Ovary (tissue), 7 donors: ENCODE measurements at regions not wholly inside any gene's neighbourhood (a gene's known extent, or its start where the extent isn't known, plus 50 kb on each side); places are given as distances from the start of the nearest gene placed in this dataset.

ENCODE experiments used
- DNase-seq, 5 donors: peaks; one replicate each; pipeline ENCODE4 v3.0.0-alpha.2; 2019 to 2020
- H3K27ac ChIP-seq, 2 donors: fragments of 200-600 bp; one replicate each; pipeline versions ENCODE4 v1.5.1 to v1.8.0; 2019 to 2022
- H3K27me3 ChIP-seq: fragments of 200-600 bp; one replicate; pipeline ENCODE4 v1.8.0; 2022
- H3K36me3 ChIP-seq: fragments of 200-600 bp; sonication (generic); one replicate; pipeline ENCODE4 v1.5.1; 2019
- H3K4me1 ChIP-seq: one replicate; pipeline ENCODE4 v1.8.1; 2013; ENCODE audit warnings: mild to moderate bottlenecking, moderate library complexity; ENCODE audit not compliant: insufficient read depth
- H3K4me3 ChIP-seq: fragments of 200-600 bp; sonication (generic); one replicate; pipeline ENCODE4 v1.5.1; 2017
- H3K9me3 ChIP-seq, 2 donors: fragments of 200-600 bp in 1 of 2; sonication (generic) in 1 of 2; one replicate each; pipeline versions ENCODE4 v1.5.1 to v1.8.1; 2013 to 2019; ENCODE audit warnings: mild to moderate bottlenecking in 1 of 2, moderate library complexity in 1 of 2
- EP300 ChIP-seq: sonication (generic); formaldehyde crosslinking; IDR thresholded peaks from one replicate; pipeline ENCODE4 v1.6.1; 2017; ENCODE audit warnings: antibody characterized with exemption
- POLR2A ChIP-seq: fragments of 450-650 bp; IDR thresholded peaks from one replicate; pipeline ENCODE4 v1.6.1; 2017; ENCODE audit warnings: antibody characterized with exemption, mild to moderate bottlenecking, moderate library complexity
- WGBS, 3 donors: extraction: QIAGEN DNeasy Blood & Tissue Kit in 1 of 3; methylation state at CpG; one replicate each; pipeline versions ENCODE4 v1.1.5 to v1.1.7; 2013 to 2017; 5-methylcytosine and 5-hydroxymethylcytosine counted together
- intact Hi-C, 4 donors: fragments of 100-400 bp; cut with DNase I; formaldehyde crosslinking; loops; one replicate each; pipeline versions ENCODE4 v1.11.0 to v1.15.1; 2022 to 2023
- TF ChIP-seq, protein P1 (sequence below), 3 donors: fragments of 450-650 bp in 2 of 3; fragments of 200-600 bp in 1 of 3; IDR thresholded peaks; one replicate each; pipeline versions ENCODE4 v1.5.1 to v1.8.0; 2016 to 2022; ENCODE audit warnings: antibody characterized with exemption in 3 of 3, mild to moderate bottlenecking in 1 of 3
- donor health status: DM: no; HTN: no; CAD: no; lungs with moderate emphysema.
- donor health status: DM: no; HTN: no; CAD: no.
- donor health status: Bipolar disorder and iron deficiency.
- donor health status: DM: no; HTN: no; CAD: no.
- donor health status: DM: yes; HTN: yes; CAD: no.

DNA sequence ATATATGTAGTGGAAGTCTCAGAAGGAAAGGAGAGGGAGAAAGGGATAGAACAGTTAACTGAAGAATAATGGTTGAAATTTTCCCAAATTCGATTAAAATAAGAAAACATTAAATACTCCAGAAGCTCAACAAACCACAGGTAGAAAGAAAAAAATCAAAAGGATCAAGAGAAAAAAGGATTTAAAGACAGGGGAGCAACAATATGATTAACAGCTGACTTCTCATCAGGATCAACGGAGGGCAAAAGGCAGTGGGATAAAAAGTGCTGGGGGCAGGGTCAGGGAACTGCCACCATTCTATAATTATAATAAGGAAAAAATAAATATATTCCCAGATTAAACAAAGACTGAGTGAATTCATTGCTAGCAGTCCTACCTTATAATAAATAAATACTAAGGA is 55.3 kb downstream of the CDKN2C start:
- DNase-seq = no peak
- Histone ChIP-seq H3K27ac (no peak overlapping the region), H3K36me3 (no peaks in the 10 kb centered on the region), H3K4me1 (no peaks in the 10 kb centered on the region), H3K27me3 (no peaks in the 10 kb centered on the region), H3K4me3 (no peak overlapping the region), H3K9me3 (no peaks in the 10 kb centered on the region)
- WGBS, 3 donors = 65 to 72% (median 66%) methylated on average over 2 of the region's 2 CpGs
- intact Hi-C loops = no loop called here
- TF ChIP-seq EP300 = no peak
- TF ChIP-seq, protein P1, sequence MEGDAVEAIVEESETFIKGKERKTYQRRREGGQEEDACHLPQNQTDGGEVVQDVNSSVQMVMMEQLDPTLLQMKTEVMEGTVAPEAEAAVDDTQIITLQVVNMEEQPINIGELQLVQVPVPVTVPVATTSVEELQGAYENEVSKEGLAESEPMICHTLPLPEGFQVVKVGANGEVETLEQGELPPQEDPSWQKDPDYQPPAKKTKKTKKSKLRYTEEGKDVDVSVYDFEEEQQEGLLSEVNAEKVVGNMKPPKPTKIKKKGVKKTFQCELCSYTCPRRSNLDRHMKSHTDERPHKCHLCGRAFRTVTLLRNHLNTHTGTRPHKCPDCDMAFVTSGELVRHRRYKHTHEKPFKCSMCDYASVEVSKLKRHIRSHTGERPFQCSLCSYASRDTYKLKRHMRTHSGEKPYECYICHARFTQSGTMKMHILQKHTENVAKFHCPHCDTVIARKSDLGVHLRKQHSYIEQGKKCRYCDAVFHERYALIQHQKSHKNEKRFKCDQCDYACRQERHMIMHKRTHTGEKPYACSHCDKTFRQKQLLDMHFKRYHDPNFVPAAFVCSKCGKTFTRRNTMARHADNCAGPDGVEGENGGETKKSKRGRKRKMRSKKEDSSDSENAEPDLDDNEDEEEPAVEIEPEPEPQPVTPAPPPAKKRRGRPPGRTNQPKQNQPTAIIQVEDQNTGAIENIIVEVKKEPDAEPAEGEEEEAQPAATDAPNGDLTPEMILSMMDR (IDR thresholded peaks at IDR 0.05) = no peak
- no peak for TF ChIP-seq POLR2A

- Histone ChIP-seq H3K27me3 (no peaks in the 10 kb centered on the region), H3K4me3 (no peak overlapping the region), H3K9me3 (no peaks in the 10 kb centered on the region), H3K36me3 (no peaks in the 10 kb centered on the region), H3K27ac (no peak overlapping the region), H3K4me1 (no peaks in the 10 kb centered on the region)
- TF ChIP-seq EP300 (no peak), POLR2A (no peak)
- TF ChIP-seq, protein P1 (IDR thresholded peaks at IDR 0.05) = no peak
- intact Hi-C loops = no loop called here
- WGBS, 3 donors = 94 to 97% (median 95%) methylated on average over 8 of the region's 8 CpGs
- DNase-seq = no peak
These were observed 62.9 kb downstream of the CDKN2C start for GRCh38 chr1:51032936-51033335.

- TF ChIP-seq POLR2A = no peak
- TF ChIP-seq, protein P1 (IDR thresholded peaks at IDR 0.05) = no peak
These were observed 57.8 kb upstream of the C1orf185 start for GRCh38 chr1:51044199-51044598.

DNA sequence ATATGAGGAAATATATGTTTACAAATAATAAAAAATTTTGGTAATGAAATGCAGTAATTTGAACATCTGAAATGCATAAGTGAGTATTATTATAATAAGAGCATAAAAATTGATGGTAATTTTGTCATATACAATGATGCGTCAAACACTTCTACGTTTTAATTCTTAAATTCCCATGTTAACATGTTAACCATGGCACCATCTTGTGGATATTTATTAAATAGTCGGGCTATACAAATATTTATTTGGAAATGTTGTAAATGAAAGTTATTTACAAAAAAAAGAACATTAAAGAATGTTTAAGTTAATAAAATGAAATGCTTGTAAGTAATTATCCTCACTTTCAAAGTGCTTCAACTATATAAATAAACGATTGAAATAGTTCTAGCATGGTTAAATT is 57.2 kb upstream of the C1orf185 start:
- no peaks in the 10 kb centered on the region for H3K9me3 ChIP-seq
- no peaks in the 10 kb centered on the region for H3K36me3 ChIP-seq
- no peaks in the 10 kb centered on the region for H3K27me3 ChIP-seq
- intact Hi-C loops = loop anchor here in 2 of 4 donors (10.0 kb wide), 1 partner anchor 270 kb away; no protein-coding TSS in a partner anchor
- H3K4me3 ChIP-seq = no peak overlapping the region
- no peak overlapping the region for H3K27ac ChIP-seq
- no peak for DNase-seq
- WGBS, 3 donors = 14 to 32% (median 18%) methylated on average over 4 of the region's 4 CpGs
- TF ChIP-seq, protein P1 (IDR thresholded peaks at IDR 0.05) = peak in 1 of 3 donors; percentile 32
- TF ChIP-seq EP300 = no peak
- H3K4me1 ChIP-seq = no peaks in the 10 kb centered on the region

More at GRCh38 chr1:51044199-51044598, 57.8 kb upstream of the C1orf185 start:
- DNase-seq = no peak
- Histone ChIP-seq H3K4me3 (no peak overlapping the region), H3K27ac (no peak overlapping the region), H3K4me1 (no peaks in the 10 kb centered on the region), H3K27me3 (no peaks in the 10 kb centered on the region), H3K36me3 (no peaks in the 10 kb centered on the region), H3K9me3 (no peaks in the 10 kb centered on the region)
- WGBS, 3 donors = 67 to 74% (median 70%) methylated on average over 3 of the region's 3 CpGs
- intact Hi-C loops = loop anchor here in 2 of 4 donors (10.0 kb wide), 1 partner anchor 269 kb away; no protein-coding TSS in a partner anchor
